H1 (cell line): ENCODE measurements at regions not wholly inside any gene's neighbourhood (a gene's known extent, or its start where the extent isn't known, plus 50 kb on each side); places are given as distances from the start of the nearest gene placed in this dataset.

Experiments used
- CTCF ChIA-PET: fragments of 300-600 bp; sonication (Branson Sonifier 250); formaldehyde crosslinking; loops from one replicate; lab custom pipeline; 2021; ENCODE audit not compliant: partially characterized antibody; lab: Charles Lee
- POLR2A ChIA-PET: fragments of 300-600 bp; sonication (Branson Sonifier 250); formaldehyde crosslinking; loops from one replicate; lab custom pipeline; 2021; ENCODE audit warnings: inconsistent platforms; ENCODE audit not compliant: partially characterized antibody; lab: Charles Lee
- DNase-seq, 2 experiments: peaks; one replicate each; pipeline versions ENCODE4 v3.0.0 to v3.0.0-alpha.2; 2010 to 2022; ENCODE audit warnings: low spot score in 2 of 2, low read depth in 1 of 2, mixed read lengths in 1 of 2
- FAIRE-seq: peaks from 2 replicates; lab custom pipeline; 2011; peaks lifted over from hg19 to GRCh38; lab: Jason Lieb, UNC
- H2AFZ ChIP-seq: 2 replicates; pipeline ENCODE4 v1.8.1; 2012; ENCODE audit warnings: low read length, inconsistent platforms
- H2AK5ac ChIP-seq: 2 replicates; pipeline ENCODE4 v1.6.1; 2013; ENCODE audit warnings: low read depth, low read length
- H2BK120ac ChIP-seq: replicated peaks from 2 replicates; pipeline ENCODE3; 2013; ENCODE audit warnings: low read depth, low read length, inconsistent platforms
- H2BK12ac ChIP-seq: 2 replicates; pipeline ENCODE4 v1.6.1; 2013; ENCODE audit warnings: low read depth, low read length
- H2BK15ac ChIP-seq: 2 replicates; pipeline ENCODE4 v1.6.1; 2013; ENCODE audit warnings: low read length
- H2BK20ac ChIP-seq: 2 replicates; pipeline ENCODE4 v1.6.1; 2013; ENCODE audit warnings: low read length
- H2BK5ac ChIP-seq: 2 replicates; pipeline ENCODE4 v1.6.1; 2013; ENCODE audit warnings: low read depth, low read length
- H3K14ac ChIP-seq: 2 replicates; pipeline ENCODE4 v1.6.1; 2013; ENCODE audit warnings: inconsistent platforms; ENCODE audit not compliant: insufficient read length
- H3K18ac ChIP-seq: 2 replicates; pipeline ENCODE4 v1.6.1; 2013; ENCODE audit warnings: low read length; ENCODE audit errors: extremely low read depth
- H3K23ac ChIP-seq: 2 replicates; pipeline ENCODE4 v1.6.1; 2013; ENCODE audit warnings: inconsistent platforms; ENCODE audit not compliant: insufficient read length
- H3K23me2 ChIP-seq: 2 replicates; pipeline ENCODE4 v1.6.1; 2013; ENCODE audit warnings: low read depth, low read length
- H3K27ac ChIP-seq: 2 replicates; pipeline ENCODE4 v1.6.1; 2011; ENCODE audit warnings: low read depth, low read length, inconsistent platforms
- H3K27me3 ChIP-seq, 4 experiments: replicated peaks in 1 of 4; 1 replicate in 1 of 4; 2 replicates in 3 of 4; pipeline versions ENCODE4 v1.6.1 to v1.8.1; 2011 to 2013; ENCODE audit warnings: low read length in 3 of 4, mild to moderate bottlenecking in 3 of 4, inconsistent platforms in 2 of 4, mixed read lengths in 2 of 4, moderate library complexity in 1 of 4; ENCODE audit not compliant: control insufficient read depth in 3 of 4, insufficient read depth in 3 of 4; ENCODE audit errors: extremely low read depth in 1 of 4
- H3K36me3 ChIP-seq, 4 experiments: 2 replicates each; pipeline versions ENCODE4 v1.6.1 to v1.8.1; 2011 to 2013; ENCODE audit warnings: mild to moderate bottlenecking in 4 of 4, low read length in 3 of 4, moderate library complexity in 2 of 4, control low read depth in 1 of 4, inconsistent platforms in 1 of 4; ENCODE audit not compliant: insufficient read depth in 4 of 4, control insufficient read depth in 2 of 4
- H3K4ac ChIP-seq: replicated peaks from 2 replicates; pipeline ENCODE3; 2013; ENCODE audit warnings: low read length, low read depth, mixed read lengths, inconsistent platforms; ENCODE audit not compliant: insufficient read length
- H3K4me1 ChIP-seq, 4 experiments: replicated peaks in 1 of 4; 1 replicate in 1 of 4; 2 replicates in 3 of 4; pipeline versions ENCODE4 v1.6.1 to v1.8.1; 2011 to 2013; ENCODE audit warnings: low read length in 3 of 4, inconsistent platforms in 2 of 4, mixed read lengths in 1 of 4; ENCODE audit not compliant: insufficient read depth in 4 of 4, control insufficient read depth in 3 of 4
- H3K4me2 ChIP-seq, 2 experiments: 2 replicates each; pipeline versions ENCODE4 v1.6.1 to v1.8.1; 2011 to 2013; ENCODE audit warnings: low read depth in 2 of 2, low read length in 2 of 2, control low read depth in 1 of 2, inconsistent platforms in 1 of 2, mild to moderate bottlenecking in 1 of 2; ENCODE audit not compliant: insufficient read depth in 1 of 2
- H3K4me3 ChIP-seq, 4 experiments: fragments of 200-600, 300-600 bp in 1 of 4; sonication (generic), shearing (Covaris generic), sonication (Bioruptor Twin) in 1 of 4; 2 replicates each; pipeline versions ENCODE4 v1.5.1 to v1.8.1; 2011 to 2016; ENCODE audit warnings: low read length in 4 of 4, low read depth in 3 of 4, control low read depth in 2 of 4, inconsistent platforms in 2 of 4, mild to moderate bottlenecking in 2 of 4, mixed read lengths in 1 of 4, moderate library complexity in 1 of 4; ENCODE audit not compliant: insufficient read depth in 2 of 4; ENCODE audit errors: extremely low read depth in 1 of 4
- H3K56ac ChIP-seq: replicated peaks from 2 replicates; pipeline ENCODE3; 2013; ENCODE audit warnings: low read depth, mild to moderate bottlenecking, mixed read lengths, low read length, inconsistent platforms; ENCODE audit not compliant: insufficient read length
- H3K79me1 ChIP-seq: 2 replicates; pipeline ENCODE4 v1.6.1; 2013; ENCODE audit warnings: low read depth, low read length, control low read depth
- H3K79me2 ChIP-seq, 2 experiments: 2 replicates each; pipeline versions ENCODE4 v1.6.1 to v1.8.1; 2012 to 2013; ENCODE audit warnings: low read length in 2 of 2, mild to moderate bottlenecking in 2 of 2, inconsistent platforms in 1 of 2; ENCODE audit not compliant: insufficient read depth in 2 of 2, control insufficient read depth in 1 of 2
- H3K9ac ChIP-seq, 4 experiments: replicated peaks in 1 of 4; 1 replicate in 1 of 4; 2 replicates in 3 of 4; pipeline versions ENCODE4 v1.6.1 to v1.8.1; 2011 to 2013; ENCODE audit warnings: low read depth in 3 of 4, low read length in 3 of 4, control low read depth in 2 of 4, mild to moderate bottlenecking in 2 of 4, moderate library complexity in 2 of 4, inconsistent platforms in 1 of 4; ENCODE audit errors: extremely low read depth in 1 of 4
- H3K9me3 ChIP-seq, 2 experiments: 2 replicates each; pipeline versions ENCODE4 v1.6.1 to v1.8.1; 2012 to 2013; ENCODE audit warnings: mild to moderate bottlenecking in 2 of 2, moderate library complexity in 2 of 2, control low read depth in 1 of 2, inconsistent platforms in 1 of 2, low read depth in 1 of 2, low read length in 1 of 2, mixed read lengths in 1 of 2; ENCODE audit not compliant: insufficient read depth in 2 of 2
- H4K20me1 ChIP-seq, 2 experiments: replicated peaks in 1 of 2; 2 replicates each; pipeline versions ENCODE3 to v1.8.1; 2011 to 2013; ENCODE audit warnings: inconsistent platforms in 2 of 2, low read length in 2 of 2, mild to moderate bottlenecking in 1 of 2; ENCODE audit not compliant: insufficient read depth in 2 of 2, control insufficient read depth in 1 of 2
- H4K5ac ChIP-seq: 2 replicates; pipeline ENCODE4 v1.6.1; 2013; ENCODE audit warnings: low read length, low read depth, mixed read lengths, inconsistent platforms; ENCODE audit not compliant: insufficient read length
- H4K8ac ChIP-seq: 2 replicates; pipeline ENCODE4 v1.8.0; 2013; ENCODE audit warnings: mild to moderate bottlenecking, moderate library complexity, low read length, inconsistent platforms; ENCODE audit not compliant: insufficient read depth; ENCODE audit errors: extremely low read depth
- H4K91ac ChIP-seq: replicated peaks from 2 replicates; pipeline ENCODE3; 2013; ENCODE audit warnings: low read length, mixed read lengths, inconsistent platforms; ENCODE audit not compliant: insufficient read length
- CBX5 ChIP-seq: fragments of 300-800, 300-1000 bp; sonication (generic); IDR thresholded peaks from 2 replicates; pipeline ENCODE4 v1.7.1; 2016; ENCODE audit warnings: antibody characterized with exemption, low read length, low read depth
- CBX8 ChIP-seq: fragments of 300-800, 300-1000 bp; sonication (generic); IDR thresholded peaks from 2 replicates; pipeline ENCODE4 v1.7.1; 2016; ENCODE audit warnings: low read depth, low read length, borderline replicate concordance
- CEBPB ChIP-seq: IDR thresholded peaks from 2 replicates; pipeline ENCODE4 v1.6.1; 2012; ENCODE audit warnings: low read depth, low read length
- EZH2 ChIP-seq: fragments of 200-600 bp; sonication (generic); IDR thresholded peaks from 2 replicates; pipeline ENCODE4 v1.7.1; 2012; ENCODE audit warnings: low read depth, mild to moderate bottlenecking, moderate library complexity, low read length, inconsistent platforms; ENCODE audit not compliant: severe bottlenecking
- GABPA ChIP-seq: IDR thresholded peaks from 2 replicates; pipeline ENCODE4 v1.6.1; 2011; ENCODE audit warnings: mild to moderate bottlenecking, low read length, moderate library complexity, borderline replicate concordance; ENCODE audit not compliant: insufficient read depth
- HDAC2 ChIP-seq, 2 experiments: fragments of 300-600 bp in 1 of 2; sonication (generic) in 1 of 2; IDR thresholded peaks; 2 replicates each; pipeline ENCODE4 v1.6.1; 2011 to 2012; ENCODE audit warnings: low read depth in 2 of 2, low read length in 2 of 2, mild to moderate bottlenecking in 2 of 2, moderate library complexity in 2 of 2, borderline replicate concordance in 1 of 2, inconsistent platforms in 1 of 2
- JUN ChIP-seq: IDR thresholded peaks from 2 replicates; pipeline ENCODE4 v1.6.1; 2011; ENCODE audit warnings: low read depth, mild to moderate bottlenecking, improper control_type of control experiment, low read length
- JUND ChIP-seq: IDR thresholded peaks from 2 replicates; pipeline ENCODE4 v1.6.1; 2011; ENCODE audit warnings: mild to moderate bottlenecking, improper control_type of control experiment, low read length
- KDM5A ChIP-seq: fragments of 200-600 bp; IDR thresholded peaks from 2 replicates; pipeline ENCODE4 v1.7.1; 2012; ENCODE audit warnings: mild to moderate bottlenecking, low read length, inconsistent platforms, mixed read lengths
- POU5F1 ChIP-seq: IDR thresholded peaks from 2 replicates; pipeline ENCODE4 v1.6.1; 2011; ENCODE audit warnings: low read depth, mild to moderate bottlenecking, low read length, moderate library complexity
- SRF ChIP-seq: IDR thresholded peaks from 2 replicates; pipeline ENCODE4 v1.6.1; 2011; ENCODE audit warnings: mild to moderate bottlenecking, low read depth, low read length, moderate library complexity
- SUZ12 ChIP-seq: fragments of 200-600 bp; sonication (generic); IDR thresholded peaks from 2 replicates; pipeline ENCODE4 v1.6.1; 2012; ENCODE audit warnings: mild to moderate bottlenecking, inconsistent platforms, low read length, moderate library complexity, mixed read lengths
- TEAD4 ChIP-seq: IDR thresholded peaks from 2 replicates; pipeline ENCODE4 v1.6.1; 2012; ENCODE audit warnings: low read depth, low read length, inconsistent platforms, mixed read lengths
- WGBS, 2 experiments: shearing (Covaris generic) in 1 of 2; methylation state at CpG; one replicate each; pipeline versions ENCODE4 v1.1.6 to v1.1.7; 2013 to 2015; ENCODE audit warnings: low lambda C conversion rate in 2 of 2, mixed read lengths in 2 of 2, inconsistent platforms in 1 of 2, low coverage in 1 of 2, missing lambda C conversion rate in 1 of 2; ENCODE audit not compliant: insufficient replicate concordance in 2 of 2, insufficient coverage in 1 of 2, insufficient read length in 1 of 2; ENCODE audit errors: extremely low coverage in 1 of 2, missing lambda C conversion rate in 1 of 2; 5-methylcytosine and 5-hydroxymethylcytosine counted together
- TF ChIP-seq, protein P1 (sequence below): IDR thresholded peaks from 2 replicates; pipeline ENCODE4 v1.6.1; 2011; ENCODE audit warnings: low read length, improper control_type of control experiment

DNA sequence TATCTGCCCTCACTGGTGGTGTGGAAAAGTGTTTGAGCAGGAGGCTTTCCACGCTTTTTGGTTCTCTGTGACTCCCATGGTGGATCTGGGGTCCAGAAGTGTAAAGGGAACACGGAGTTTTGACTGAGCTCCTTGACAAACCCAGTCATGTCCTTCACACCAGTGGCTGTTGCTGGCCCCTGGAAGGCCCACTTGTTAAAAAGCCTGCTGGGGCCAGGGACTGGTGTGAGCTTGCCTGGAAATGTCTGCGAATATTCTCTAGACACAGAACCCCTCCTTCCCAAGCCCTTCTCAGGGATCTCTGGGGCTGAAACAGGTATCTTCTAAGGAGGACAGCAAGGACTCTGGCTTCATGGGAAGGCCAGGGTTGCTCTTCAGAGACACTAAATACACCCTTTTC is 343.0 kb downstream of the TCERG1L start:
- FAIRE-seq = no peak
- no peak overlapping the region for H2BK5ac ChIP-seq
- TF ChIP-seq CEBPB (no peak), GABPA (no peak), CBX5 (no peak), POU5F1 (no peak), SRF (no peak), JUN (no peak), TEAD4 (no peak), CBX8 (no peak), EZH2 (no peak), KDM5A (no peak), JUND (no peak), SUZ12 (no peak), HDAC2 (IDR thresholded peaks at IDR 0.05; ENCODE audit: borderline replicate concordance in 1 of 2, low read depth in 2 of 2, low read length in 2 of 2) (no peak)
- TF ChIP-seq, protein P1, sequence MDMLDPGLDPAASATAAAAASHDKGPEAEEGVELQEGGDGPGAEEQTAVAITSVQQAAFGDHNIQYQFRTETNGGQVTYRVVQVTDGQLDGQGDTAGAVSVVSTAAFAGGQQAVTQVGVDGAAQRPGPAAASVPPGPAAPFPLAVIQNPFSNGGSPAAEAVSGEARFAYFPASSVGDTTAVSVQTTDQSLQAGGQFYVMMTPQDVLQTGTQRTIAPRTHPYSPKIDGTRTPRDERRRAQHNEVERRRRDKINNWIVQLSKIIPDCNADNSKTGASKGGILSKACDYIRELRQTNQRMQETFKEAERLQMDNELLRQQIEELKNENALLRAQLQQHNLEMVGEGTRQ = no peak

More for the DNA sequence above, 343.0 kb downstream of the TCERG1L start:
- Histone ChIP-seq H2AK5ac (no peak overlapping the region), H3K56ac (no peak overlapping the region), H3K23ac (no peak overlapping the region), H3K23me2 (no peaks in the 10 kb centered on the region; the same call in 1 of the 2 replicates), H3K27ac (no peak overlapping the region), H3K27me3 (no peaks in the 10 kb centered on the region), H4K20me1 (no peaks in the 10 kb centered on the region), H3K79me1 (no peaks in the 10 kb centered on the region), H3K79me2 (no peaks in the 10 kb centered on the region), H3K4me3 (no peak overlapping the region), H4K91ac (no peak overlapping the region), H2BK15ac (no peak overlapping the region), H3K36me3 (no peaks in the 10 kb centered on the region), H3K4me1 (0 out of 7 replicates have a peak, but pooled peaks cover 0 to 2% (median 0%) of the 10 kb centered on the region in 4 experiments), H2BK12ac (no peak overlapping the region), H2BK20ac (no peak overlapping the region), H2BK120ac (no peak overlapping the region), H3K4me2 (no peak overlapping the region), H3K18ac (no peak overlapping the region), H2AFZ (no peak overlapping the region), H4K5ac (no peak overlapping the region), H3K9ac (no peak overlapping the region), H4K8ac (no peak overlapping the region; the same call in 1 of the 2 replicates), H3K4ac (no peak overlapping the region), H3K14ac (no peak overlapping the region), H3K9me3 (peaks cover 2 to 8% of the 10 kb centered on the region in 2 experiments; a peak in 1 of 4 replicates)
- no peak for DNase-seq
- 90% methylated on average over 3 of the region's 3 CpGs; no CpG with 5 or more reads in 1 of the 2 experiments for WGBS, 2 experiments
- POLR2A ChIA-PET = no interaction called here
- CTCF ChIA-PET = interaction anchor here (0.6 to 3.3 kb wide), 4 partner anchors 10 to 282 kb away, joined by 3 to 10 read pairs (median 3); no protein-coding TSS in a partner anchor
